ENCODE measurements at regions not wholly inside any gene's neighbourhood (a gene's known extent, or its start where the extent isn't known, plus 50 kb on each side); places are given as distances from the start of the nearest gene placed in this dataset.

- Histone ChIP-seq H3K27me3 (ENCODE audit: insufficient read depth, low read depth) (no peaks in the 10 kb centered on the region), H3K36me3 (ENCODE audit: low read depth) (no peaks in the 10 kb centered on the region), H3K9me3 (ENCODE audit: insufficient read depth, low read depth) (no peaks in the 10 kb centered on the region), H3K27ac (no peak overlapping the region), H4K20me1 (ENCODE audit: insufficient read depth) (no peaks in the 10 kb centered on the region), H2AFZ (no peak overlapping the region), H3K79me2 (ENCODE audit: low read depth) (no peaks in the 10 kb centered on the region), H3F3A (ENCODE audit: insufficient read depth, low read depth) (no peaks in the 10 kb centered on the region), H3K4me1 (replicated peaks; ENCODE audit: insufficient read depth) (no peaks in the 10 kb centered on the region), H3K4me2 (no peak overlapping the region), H3K4me3 (no peak overlapping the region), H3K9me2 (ENCODE audit: insufficient read depth) (no peaks in the 10 kb centered on the region)
- BruUV-seq (replicated peaks), result no TSS peak
- DNase-seq, result no peak
- intact Hi-C loops (cut with micrococcal nuclease; ENCODE audit: unreplicated experiment), result no loop called here
- ChIA-PET CTCF (interaction anchor here (0.7 kb wide), 1 partner anchor 128 kb away, joined by 9 read pairs; no protein-coding TSS in a partner anchor), POLR2A (ENCODE audit: unreplicated experiment) (no interaction called here)
- TF ChIP-seq EZH2 (IDR thresholded peaks at IDR 0.05; ENCODE audit: low read depth) (no peak), CTCF (conservative IDR thresholded peaks at IDR 0.05) (no peak)
Observed at GRCh38 chr20:10798811-10799210, 125.0 kb upstream of the JAG1 start.

- Histone ChIP-seq H3K4me3 (no peak overlapping the region), H3K27ac (no peak overlapping the region), H3K36me3 (ENCODE audit: low read depth) (no peaks in the 10 kb centered on the region), H3K9me3 (ENCODE audit: insufficient read depth, low read depth) (no peaks in the 10 kb centered on the region), H3F3A (ENCODE audit: insufficient read depth, low read depth) (no peaks in the 10 kb centered on the region), H3K4me1 (replicated peaks; ENCODE audit: insufficient read depth) (no peaks in the 10 kb centered on the region), H3K4me2 (no peak overlapping the region), H4K20me1 (ENCODE audit: insufficient read depth) (no peaks in the 10 kb centered on the region), H3K79me2 (ENCODE audit: low read depth) (no peaks in the 10 kb centered on the region), H3K27me3 (ENCODE audit: insufficient read depth, low read depth) (no peaks in the 10 kb centered on the region), H2AFZ (no peak overlapping the region), H3K9me2 (ENCODE audit: insufficient read depth) (no peaks in the 10 kb centered on the region)
- TF ChIP-seq EZH2 (IDR thresholded peaks at IDR 0.05; ENCODE audit: low read depth), result no peak
- no peak for TF ChIP-seq CTCF (conservative IDR thresholded peaks at IDR 0.05)
- intact Hi-C loops (cut with micrococcal nuclease; ENCODE audit: unreplicated experiment), result loop anchor here (10.0 kb wide), 1 partner anchor 55 kb away; no protein-coding TSS in a partner anchor
- no TSS peak for BruUV-seq (replicated peaks)
- POLR2A ChIA-PET (ENCODE audit: unreplicated experiment), result no interaction called here
- CTCF ChIA-PET, result no interaction called here
- DNase-seq, result no peak
Observed at GRCh38 chr20:10799735-10800134, 125.9 kb upstream of the JAG1 start.

- Histone ChIP-seq H3K4me3 (no peak overlapping the region), H2AFZ (no peak overlapping the region), H3K36me3 (ENCODE audit: low read depth) (no peaks in the 10 kb centered on the region), H3K27me3 (ENCODE audit: insufficient read depth, low read depth) (no peaks in the 10 kb centered on the region), H3K79me2 (ENCODE audit: low read depth) (no peaks in the 10 kb centered on the region), H3K4me1 (replicated peaks; ENCODE audit: insufficient read depth) (no peaks in the 10 kb centered on the region), H4K20me1 (ENCODE audit: insufficient read depth) (no peaks in the 10 kb centered on the region), H3K27ac (no peak overlapping the region), H3K4me2 (no peak overlapping the region), H3K9me3 (ENCODE audit: insufficient read depth, low read depth) (no peaks in the 10 kb centered on the region), H3F3A (ENCODE audit: insufficient read depth, low read depth) (no peaks in the 10 kb centered on the region), H3K9me2 (ENCODE audit: insufficient read depth) (no peaks in the 10 kb centered on the region)
- DNase-seq, result no peak
- BruUV-seq (replicated peaks), result no TSS peak
- ChIA-PET POLR2A (ENCODE audit: unreplicated experiment) (no interaction called here), CTCF (no interaction called here)
- intact Hi-C loops (cut with micrococcal nuclease; ENCODE audit: unreplicated experiment), result loop anchor here (10.0 kb wide), 1 partner anchor 55 kb away; no protein-coding TSS in a partner anchor
- no peak for TF ChIP-seq EZH2 (IDR thresholded peaks at IDR 0.05; ENCODE audit: low read depth)
- TF ChIP-seq CTCF (conservative IDR thresholded peaks at IDR 0.05), result no peak
Observed at GRCh38 chr20:10800288-10800687, 126.5 kb upstream of the JAG1 start.
